ENCODE measurements at regions not wholly inside any gene's neighbourhood (a gene's known extent, or its start where the extent isn't known, plus 50 kb on each side); places are given as distances from the start of the nearest gene placed in this dataset.
"Not testable (repeated sequence)": the region's sequence is repeated elsewhere in the genome, so short reads cannot be mapped to it uniquely, and the experiment has no call there.

DNA sequence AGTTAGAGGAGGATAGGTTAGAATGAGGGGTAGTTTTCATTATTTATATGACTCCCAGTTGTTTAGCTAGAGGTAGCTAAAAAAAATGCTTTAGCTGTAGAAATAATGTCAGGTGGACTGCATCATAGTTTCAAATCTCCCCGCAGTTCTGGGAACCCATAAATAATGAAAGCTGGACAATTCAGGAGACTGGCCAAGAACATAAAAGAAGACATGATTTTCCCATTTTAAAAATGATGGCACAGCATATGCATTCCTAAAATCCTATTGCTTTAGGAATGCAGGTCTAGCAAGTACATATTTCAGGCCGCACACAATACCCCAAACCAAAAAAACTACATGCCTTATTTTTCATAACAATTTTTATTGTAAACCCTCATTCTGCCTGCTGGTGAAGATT lies 143.3 kb downstream of the CTH start:
- DNase-seq (ENCODE audit: low read depth) = no peak

GRCh38 chr1:70556541-70556940 lies 145.5 kb downstream of the CTH start:
- no peak for DNase-seq (ENCODE audit: low read depth)

DNA sequence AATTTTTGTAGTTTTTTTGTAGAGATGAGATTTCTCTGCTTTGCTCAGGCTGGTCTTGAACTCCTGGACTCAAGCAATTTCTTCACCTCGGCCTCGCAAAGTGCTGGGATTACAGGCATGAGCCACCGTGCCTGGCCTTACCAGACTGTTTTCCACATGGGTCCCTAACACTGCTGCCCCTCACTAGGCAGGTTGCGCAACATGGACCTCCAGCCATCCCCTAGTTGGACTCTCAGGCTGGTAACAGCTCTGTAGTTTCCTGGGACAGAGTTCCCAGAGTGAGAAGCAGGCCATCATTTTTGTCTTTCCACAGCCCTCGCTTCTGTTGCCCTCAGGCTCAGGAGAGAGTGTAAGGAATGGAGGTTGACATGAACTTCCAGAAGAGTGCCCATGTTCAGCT lies 156.1 kb downstream of the CTH start:
- no peak for DNase-seq (ENCODE audit: low read depth)

DNA sequence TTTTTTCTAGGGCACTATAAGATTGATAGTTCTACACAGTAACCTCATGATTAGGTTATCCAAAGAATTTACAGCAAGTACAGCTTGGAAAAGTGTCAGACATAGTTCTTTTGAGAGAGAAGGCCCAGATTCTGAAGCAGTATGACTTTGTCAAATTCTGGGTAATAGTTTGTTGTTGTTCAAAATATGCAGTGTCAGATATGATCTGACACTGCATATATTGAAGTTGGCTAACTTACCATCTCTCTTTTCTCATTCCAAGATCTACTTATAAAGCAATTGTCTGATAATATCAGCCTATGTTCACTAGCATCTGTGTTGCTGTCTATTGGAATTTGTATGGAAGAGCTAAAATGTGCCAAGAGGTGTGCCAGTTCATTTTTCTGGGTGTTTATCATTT lies 160.1 kb downstream of the CTH start:
- no peak for DNase-seq (ENCODE audit: low read depth)

DNA sequence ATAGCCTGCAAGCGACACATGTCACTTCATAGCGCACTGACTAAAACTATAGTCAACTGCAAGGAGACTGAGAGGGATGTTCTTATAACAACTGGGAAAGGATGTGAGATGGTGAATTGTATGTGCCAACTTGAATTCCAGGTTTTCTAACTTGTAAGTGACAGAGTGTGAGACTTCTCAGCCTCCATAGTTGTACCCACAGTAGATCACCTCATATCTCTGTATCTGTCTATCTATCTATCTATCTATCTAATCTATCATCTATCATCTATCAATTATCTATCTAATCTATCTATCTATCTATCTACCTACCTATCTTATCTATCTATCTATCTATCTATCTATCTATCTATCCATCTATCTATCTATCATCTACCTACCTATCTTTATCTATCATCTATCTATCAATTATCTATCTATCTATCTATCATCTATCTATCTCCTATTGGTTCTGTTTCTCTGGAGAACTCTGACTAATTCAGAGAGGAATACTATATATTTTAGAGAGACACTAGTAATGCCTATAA lies 162.3 kb downstream of the CTH start:
- no peak for DNase-seq (ENCODE audit: low read depth)

DNA sequence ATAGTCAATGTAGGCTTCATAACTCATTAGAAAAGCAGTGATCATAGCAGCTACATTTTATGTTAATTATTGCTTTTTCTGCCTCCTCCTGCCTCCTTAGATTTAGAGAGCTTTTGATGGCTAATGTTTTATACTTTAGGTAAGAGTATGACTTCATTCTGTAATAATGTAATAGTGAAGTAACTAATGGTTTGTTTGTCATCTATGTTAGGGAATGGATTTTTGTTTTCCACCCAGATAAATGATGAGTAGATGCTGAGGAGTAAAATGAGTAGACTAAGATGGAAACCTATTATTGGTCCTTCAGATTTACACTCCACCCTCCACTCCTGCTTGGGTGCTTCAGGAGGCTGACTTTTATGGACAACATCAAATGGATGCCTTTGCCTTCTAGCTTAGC lies 170.6 kb downstream of the CTH start:
- no peak for DNase-seq (ENCODE audit: low read depth)

DNA sequence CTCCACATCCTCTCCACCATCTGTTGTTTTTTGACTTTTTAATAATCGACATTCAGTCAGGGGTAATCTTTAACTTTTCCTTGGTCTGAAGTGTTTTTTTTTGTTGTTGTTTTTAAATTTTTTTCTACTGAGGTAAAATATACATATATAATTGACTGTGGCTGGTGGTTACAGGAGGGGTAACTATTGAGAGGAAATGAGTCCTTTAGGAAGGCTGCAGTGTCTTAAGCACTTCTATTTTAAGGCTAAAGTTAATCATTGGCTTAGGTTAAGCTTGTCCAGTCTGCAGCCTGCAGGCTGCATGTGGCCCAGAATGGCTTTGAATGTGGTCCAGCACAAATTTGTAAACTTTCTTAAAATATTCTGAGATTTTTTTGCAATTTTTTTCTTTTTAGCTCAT lies 172.5 kb downstream of the CTH start:
- no peak for DNase-seq (ENCODE audit: low read depth)

DNA sequence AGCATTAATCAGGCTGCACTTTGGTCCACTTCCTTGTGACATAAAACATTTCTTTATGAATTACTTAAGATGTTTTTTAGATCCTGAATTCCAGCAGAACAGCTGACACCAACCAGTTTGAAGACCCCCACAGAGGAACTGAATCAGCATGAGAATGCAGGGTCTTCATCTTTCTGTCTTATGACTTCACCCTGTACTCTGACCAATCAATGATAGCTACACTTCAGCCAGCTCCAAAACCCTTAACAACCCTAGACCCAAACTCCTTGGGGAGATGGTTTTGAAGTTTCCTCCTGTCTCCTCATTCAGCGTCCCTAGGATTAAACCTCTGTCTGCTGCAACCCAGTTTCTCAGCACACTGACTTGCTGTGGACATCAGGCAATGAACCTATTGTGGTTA lies 175.0 kb downstream of the CTH start:
- no peak for DNase-seq (ENCODE audit: low read depth)

DNA sequence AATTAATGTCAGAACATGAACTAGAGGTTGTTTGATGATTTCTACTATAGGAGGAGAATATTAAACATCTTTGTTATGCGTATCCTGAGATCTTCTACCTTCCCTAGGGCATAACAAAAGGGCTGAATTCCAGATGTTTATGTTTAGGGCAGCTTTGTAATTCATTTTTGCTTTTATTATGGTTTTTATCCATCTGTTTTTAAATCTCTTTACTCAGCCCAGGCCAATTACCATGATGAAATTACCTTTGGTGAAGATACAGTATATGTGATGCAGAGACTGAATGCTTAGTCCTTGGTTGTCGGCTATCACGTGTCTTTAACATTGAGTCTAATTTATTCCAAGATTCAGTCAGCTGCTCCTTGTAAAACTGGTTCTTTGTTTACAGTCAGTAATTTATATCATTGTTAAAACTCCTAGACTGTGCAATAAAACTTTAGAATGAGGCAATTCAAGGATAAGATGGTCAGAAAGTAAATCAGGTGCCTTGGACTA lies 176.9 kb downstream of the CTH start:
- no peak for DNase-seq (ENCODE audit: low read depth)

DNA sequence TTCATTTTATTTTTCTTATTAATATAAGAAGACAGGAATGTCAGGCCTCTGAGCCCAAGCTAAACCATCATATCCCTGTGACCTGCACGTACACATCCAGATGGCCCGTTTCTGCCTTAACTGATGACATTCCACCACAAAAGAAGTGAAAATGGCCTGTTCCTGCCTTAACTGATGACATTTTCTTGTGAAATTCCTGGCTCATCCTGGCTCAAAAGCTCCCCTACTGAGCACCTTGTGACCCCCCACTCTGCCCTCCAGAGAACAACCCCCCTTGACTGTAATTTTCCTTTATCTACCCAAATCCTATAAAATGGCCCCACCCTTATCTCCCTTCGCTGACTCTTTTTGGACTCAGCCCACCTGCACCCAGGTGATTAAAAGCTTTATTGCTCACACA lies 182.5 kb downstream of the CTH start:
- not testable (repeated sequence) for DNase-seq (ENCODE audit: low read depth)

- no peak for DNase-seq (ENCODE audit: low read depth)
Measured at GRCh38 chr1:70608815-70609214, 197.7 kb downstream of the CTH start.

GRCh38 chr1:70610164-70610563 lies 199.1 kb downstream of the CTH start:
- not testable (repeated sequence) for DNase-seq (ENCODE audit: low read depth)

DNA sequence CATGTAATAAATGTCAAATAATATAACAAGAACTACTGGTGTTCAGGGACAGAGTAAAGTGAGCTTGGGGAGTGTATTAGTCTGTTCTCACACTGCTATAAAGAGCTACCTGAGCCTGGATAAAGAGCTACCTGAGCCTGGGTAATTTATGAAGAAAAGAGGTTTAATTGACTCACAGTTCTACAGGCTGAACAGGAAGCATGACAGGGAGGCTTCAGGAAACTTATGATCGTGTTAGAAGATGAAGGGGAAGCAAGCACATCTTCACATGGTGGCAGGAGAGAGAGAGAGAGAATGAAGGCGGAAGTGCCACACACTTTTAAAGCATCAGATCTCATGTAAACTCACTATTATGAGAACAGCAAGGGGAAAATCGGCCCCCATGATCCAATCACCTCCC lies 205.9 kb downstream of the CTH start:
- DNase-seq (ENCODE audit: low read depth) = no peak

- DNase-seq (ENCODE audit: low read depth) = no peak
Measured at GRCh38 chr1:70617728-70618127, 206.7 kb downstream of the CTH start.

DNA sequence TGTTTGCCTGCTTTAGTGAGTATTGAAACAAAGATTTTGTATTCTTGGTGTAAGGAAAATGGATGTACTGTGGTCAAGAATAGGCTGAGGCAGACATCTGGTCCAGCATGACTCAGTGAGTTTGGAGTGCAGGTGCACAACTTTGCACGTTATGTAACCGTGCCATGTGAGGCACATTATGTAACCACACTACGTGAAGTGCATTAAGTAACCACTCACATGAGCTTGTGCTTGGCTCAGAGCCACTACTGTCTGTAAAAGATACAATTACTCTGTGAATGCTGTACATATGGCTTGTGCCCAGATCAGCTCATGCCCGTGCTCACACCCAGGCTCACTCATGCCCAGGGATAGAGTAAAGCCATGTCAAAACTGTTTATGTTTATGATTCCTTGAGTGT lies 216.8 kb downstream of the CTH start:
- DNase-seq (ENCODE audit: low read depth) = no peak

- no peak for DNase-seq (ENCODE audit: low read depth)
Measured at GRCh38 chr1:70628973-70629372, 217.9 kb downstream of the CTH start.

GRCh38 chr1:70633004-70633403 lies 221.9 kb downstream of the CTH start:
- DNase-seq (ENCODE audit: low read depth) = no peak

- DNase-seq (ENCODE audit: low read depth) = no peak
Measured at GRCh38 chr1:70635868-70636267, 224.8 kb downstream of the CTH start.

DNA sequence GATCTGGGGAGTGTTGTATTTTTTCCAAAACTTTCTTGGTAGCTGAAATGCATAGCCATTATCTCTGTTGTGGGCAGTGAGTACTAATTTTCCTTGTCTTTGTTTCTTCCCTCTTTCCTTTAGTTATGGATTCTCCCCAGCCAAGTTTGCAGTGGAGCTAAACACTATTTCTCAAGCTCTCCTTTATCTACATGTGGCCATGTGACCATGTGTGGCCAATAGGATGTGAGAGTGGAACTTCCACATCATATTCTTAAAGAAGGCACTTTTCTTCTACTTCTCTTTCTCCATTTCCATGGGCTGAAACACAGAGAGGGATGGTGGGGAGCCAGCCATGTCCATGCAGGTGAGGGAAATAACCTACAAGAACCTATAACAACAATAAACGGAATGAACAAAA lies 230.8 kb downstream of the CTH start:
- no peak for DNase-seq (ENCODE audit: low read depth)

- no peak for DNase-seq (ENCODE audit: low read depth)
Measured at GRCh38 chr1:70656361-70656760, 245.3 kb downstream of the CTH start.

DNA sequence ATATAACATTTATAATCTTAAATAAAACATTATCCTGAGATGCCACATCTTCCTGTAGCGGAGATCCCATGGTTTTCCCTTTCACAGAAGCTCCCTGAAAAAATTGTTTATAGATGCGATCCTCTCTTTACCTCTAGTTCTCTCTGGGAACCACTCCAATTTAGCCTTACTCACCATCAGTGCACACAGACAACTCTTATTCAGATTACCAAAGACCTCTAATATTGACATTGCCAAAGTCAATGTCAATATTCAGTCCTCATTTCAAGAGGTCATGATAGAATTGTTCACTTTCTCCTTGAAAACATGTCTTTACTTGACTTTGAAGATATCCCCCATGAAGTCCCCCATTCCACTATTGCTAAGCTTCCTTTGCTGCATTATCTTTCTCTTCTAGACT lies 248.8 kb downstream of the CTH start:
- DNase-seq (ENCODE audit: low read depth) = no peak

DNA sequence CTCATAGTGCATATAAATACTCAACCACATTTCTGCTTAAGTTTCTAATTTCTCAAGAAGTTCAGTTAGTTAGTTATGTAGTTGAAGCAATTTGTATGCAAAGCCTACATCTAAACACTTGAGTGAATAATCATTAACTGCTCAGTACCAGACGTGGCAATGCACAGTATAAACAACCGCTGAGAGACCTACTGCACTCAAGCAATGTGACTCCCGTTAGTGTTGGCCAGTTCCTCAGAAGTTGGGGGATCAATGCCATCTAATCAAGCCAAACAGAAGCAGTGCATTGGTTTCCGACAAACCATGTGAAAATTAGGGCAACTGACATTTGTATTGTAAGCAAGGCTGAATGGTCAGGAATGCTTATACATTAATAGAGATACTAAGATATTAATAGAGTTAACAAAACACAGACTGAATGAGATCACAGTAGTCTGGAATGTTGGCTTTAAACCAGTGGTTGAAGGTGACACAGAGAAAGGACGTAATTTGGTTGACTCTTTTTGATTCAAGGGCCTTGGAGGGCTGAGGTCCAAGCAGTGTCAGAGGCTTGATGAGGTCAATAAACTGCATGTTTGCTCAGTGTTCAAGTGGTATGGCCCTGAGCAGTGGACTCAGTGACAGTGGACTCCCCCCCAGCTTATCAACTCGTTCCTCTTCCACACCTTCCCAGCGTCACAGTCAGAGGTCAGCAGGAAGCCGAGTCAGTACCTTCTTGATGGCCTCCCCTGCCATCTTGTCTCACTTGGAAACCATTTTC lies 255.5 kb downstream of the CTH start:
- no peak for DNase-seq (ENCODE audit: low read depth)

DNA sequence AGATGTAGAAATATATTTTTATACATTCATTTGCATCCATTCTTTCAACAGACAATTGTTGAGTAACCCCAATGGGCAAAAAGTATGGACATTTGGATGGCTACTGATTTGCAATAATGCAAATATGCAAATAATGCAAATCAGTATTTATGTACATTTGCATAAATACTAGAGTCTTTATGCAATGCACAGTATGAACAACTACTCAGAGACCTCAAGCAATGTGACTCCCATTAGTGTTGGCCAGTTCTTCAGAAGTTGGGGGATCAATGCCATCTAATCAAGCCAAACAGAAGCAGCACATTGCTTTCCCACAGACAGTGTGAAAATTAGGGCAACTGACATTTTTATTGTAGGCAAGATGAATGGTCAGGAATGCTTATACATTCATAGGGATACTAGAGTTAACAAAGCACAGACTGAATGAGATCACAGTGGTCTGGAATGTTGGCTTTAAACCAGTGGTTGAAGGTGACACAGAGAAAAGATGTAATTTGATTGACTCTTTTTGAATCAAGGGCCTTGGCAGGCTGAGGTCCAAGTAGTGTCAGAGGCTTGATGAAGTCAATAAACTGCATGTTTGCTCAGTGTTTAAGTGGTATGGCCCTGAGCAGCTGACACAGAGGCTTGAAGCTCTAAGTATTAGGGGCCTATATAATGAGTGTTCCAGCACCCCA lies 256.6 kb downstream of the CTH start:
- DNase-seq (ENCODE audit: low read depth) = no peak
